Kidney capillary endothelial cell (primary cell): ENCODE measurements at regions not wholly inside any gene's neighbourhood (a gene's known extent, or its start where the extent isn't known, plus 50 kb on each side); places are given as distances from the start of the nearest gene placed in this dataset.
"Not testable (repeated sequence)": the region's sequence is repeated elsewhere in the genome, so short reads cannot be mapped to it uniquely, and the experiment has no call there.

ENCODE experiments used
- DNase-seq: peaks from one replicate; pipeline ENCODE4 v3.0.0-alpha.2; 2018; ENCODE audit warnings: low spot score

GRCh38 chr3:95167748-95168147 is 1104.9 kb downstream of the NSUN3 start:
- DNase-seq, result no peak

GRCh38 chr3:95168526-95168925 is 1105.7 kb downstream of the NSUN3 start:
- no peak for DNase-seq

GRCh38 chr3:95172164-95172943 is 1109.5 kb downstream of the NSUN3 start:
- DNase-seq, result no peak

- no peak for DNase-seq
These were observed 1114.2 kb downstream of the NSUN3 start for GRCh38 chr3:95177096-95177495.

- no peak for DNase-seq
These were observed 1121.2 kb downstream of the NSUN3 start for GRCh38 chr3:95184038-95184437.

- DNase-seq, result no peak
These were observed 1126.5 kb downstream of the NSUN3 start for GRCh38 chr3:95189348-95189747.

- no peak for DNase-seq
These were observed 1134.8 kb downstream of the NSUN3 start for GRCh38 chr3:95197661-95198060.

- no peak for DNase-seq
These were observed 1137.5 kb downstream of the NSUN3 start for GRCh38 chr3:95200384-95200783.

- DNase-seq, result no peak
These were observed 1148.0 kb downstream of the NSUN3 start for GRCh38 chr3:95210878-95211277.

- DNase-seq, result no peak
These were observed 1149.3 kb downstream of the NSUN3 start for GRCh38 chr3:95212117-95212516.

GRCh38 chr3:95215437-95215957 is 1152.6 kb downstream of the NSUN3 start:
- DNase-seq, result no peak

- no peak for DNase-seq
These were observed 1154.8 kb downstream of the NSUN3 start for GRCh38 chr3:95217661-95218060.

- no peak for DNase-seq
These were observed 1155.6 kb downstream of the NSUN3 start for GRCh38 chr3:95218484-95218883.

- DNase-seq, result no peak
These were observed 1163.6 kb downstream of the NSUN3 start for GRCh38 chr3:95226437-95226836.

GRCh38 chr3:95227092-95227491 is 1164.2 kb downstream of the NSUN3 start:
- no peak for DNase-seq

GRCh38 chr3:95228416-95228815 is 1165.6 kb downstream of the NSUN3 start:
- DNase-seq, result no peak

- no peak for DNase-seq
These were observed 1173.1 kb downstream of the NSUN3 start for GRCh38 chr3:95235916-95236315.

- DNase-seq, result no peak
These were observed 1174.9 kb downstream of the NSUN3 start for GRCh38 chr3:95237783-95238182.

GRCh38 chr3:95240395-95240794 is 1177.5 kb downstream of the NSUN3 start:
- DNase-seq, result no peak

- DNase-seq, result not testable (repeated sequence)
These were observed 1178.4 kb downstream of the NSUN3 start for GRCh38 chr3:95241256-95241655.

- no peak for DNase-seq
These were observed 1183.6 kb downstream of the NSUN3 start for GRCh38 chr3:95246413-95246812.

GRCh38 chr3:95254061-95254460 is 1191.2 kb downstream of the NSUN3 start:
- DNase-seq, result no peak

- no peak for DNase-seq
These were observed 1191.9 kb downstream of the NSUN3 start for GRCh38 chr3:95254758-95255157.

GRCh38 chr3:95265129-95265528 is 1202.3 kb downstream of the NSUN3 start:
- DNase-seq, result no peak
